ENCODE measurements at regions not wholly inside any gene's neighbourhood (a gene's known extent, or its start where the extent isn't known, plus 50 kb on each side); places are given as distances from the start of the nearest gene placed in this dataset.
"Not testable (repeated sequence)": the region's sequence is repeated elsewhere in the genome, so short reads cannot be mapped to it uniquely, and the experiment has no call there.

DNA sequence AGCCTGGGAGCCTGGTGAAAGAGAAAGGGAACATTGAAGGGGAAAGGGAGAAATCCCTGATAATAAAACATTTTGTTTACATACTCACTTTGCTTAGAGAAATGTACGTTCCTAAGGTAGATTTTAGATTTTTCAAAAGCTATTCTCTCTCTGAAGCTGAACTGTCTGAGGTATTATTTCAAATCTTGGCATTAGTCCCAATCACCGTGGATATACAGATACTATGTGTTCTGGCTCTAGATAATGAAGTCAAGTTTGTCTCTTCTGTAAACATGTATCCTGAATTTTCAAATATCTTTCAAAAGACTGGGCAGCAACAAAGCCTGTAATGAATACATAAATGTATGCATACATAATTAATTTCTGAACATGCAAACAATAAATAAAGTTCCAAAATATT, 1104.2 kb upstream of the FAM98A start:
- H3K36me3 ChIP-seq (ENCODE audit: control insufficient read depth, insufficient read depth, low read length), result no peaks in the 10 kb centered on the region
- no peak for DNase-seq (ENCODE audit: low read depth, low spot score)
- no peak overlapping the region for H3K4me3 ChIP-seq (ENCODE audit: low read length)
- no peak overlapping the region for H3K27ac ChIP-seq (ENCODE audit: low read length)
- WGBS (ENCODE audit: insufficient coverage, insufficient read length), result no CpG with 5 or more reads among the region's 2 CpGs
- H3K4me1 ChIP-seq (ENCODE audit: control insufficient read depth, insufficient read depth, low read length), result no peaks in the 10 kb centered on the region
- no peaks in the 10 kb centered on the region for H3K27me3 ChIP-seq (ENCODE audit: control insufficient read depth, insufficient read depth, low read length)
- H3K9me3 ChIP-seq (ENCODE audit: control insufficient read depth, insufficient read depth, low read length), result no peaks in the 10 kb centered on the region

DNA sequence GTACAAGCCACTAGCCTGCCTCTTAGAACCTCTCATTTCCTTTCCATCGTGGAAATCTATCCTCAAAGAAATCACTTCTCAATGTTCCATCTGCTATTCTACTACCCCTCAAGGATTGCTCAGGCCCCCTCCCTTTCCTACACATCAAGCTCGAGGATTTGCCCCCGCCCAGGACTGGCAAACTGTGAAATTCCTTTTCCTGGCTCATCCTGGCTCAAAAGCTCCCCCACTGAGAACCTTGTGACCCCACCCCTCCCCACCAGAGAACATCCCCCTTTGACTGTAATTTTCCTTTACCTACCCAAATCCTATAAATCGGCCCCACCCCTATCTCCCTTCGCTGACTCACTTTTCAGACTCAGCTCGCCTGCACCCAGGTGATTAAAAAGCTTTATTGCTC, 1103.3 kb upstream of the FAM98A start:
- not testable (repeated sequence) for H3K4me1 ChIP-seq (ENCODE audit: control insufficient read depth, insufficient read depth, low read length); H3K4me3 ChIP-seq (ENCODE audit: low read length); H3K9me3 ChIP-seq (ENCODE audit: control insufficient read depth, insufficient read depth, low read length); DNase-seq (ENCODE audit: low read depth, low spot score); H3K27me3 ChIP-seq (ENCODE audit: control insufficient read depth, insufficient read depth, low read length); H3K36me3 ChIP-seq (ENCODE audit: control insufficient read depth, insufficient read depth, low read length); H3K27ac ChIP-seq (ENCODE audit: low read length)
- WGBS (ENCODE audit: insufficient coverage, insufficient read length), result no CpG with 5 or more reads among the region's 6 CpGs

DNA sequence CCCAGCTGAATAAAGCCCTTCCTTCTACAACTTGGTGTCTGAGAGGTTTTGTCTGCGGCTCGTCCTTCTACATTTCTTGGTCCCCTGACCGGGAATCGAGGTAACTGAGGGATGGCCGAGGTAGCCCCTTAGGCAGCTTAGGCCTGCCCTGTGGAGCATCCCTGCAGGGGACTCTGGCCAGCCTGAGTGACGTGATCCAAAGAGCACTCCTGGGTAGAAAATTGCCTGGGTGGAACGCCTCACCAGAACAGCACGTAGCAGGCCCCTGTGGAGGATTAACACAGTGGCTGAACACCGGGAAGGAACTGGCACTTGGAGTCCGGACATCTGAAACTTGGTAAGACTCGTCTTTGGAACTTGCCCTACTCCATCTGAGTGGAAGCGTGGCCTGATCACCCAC, 1078.5 kb upstream of the FAM98A start:
- H3K4me3 ChIP-seq (ENCODE audit: low read length); H3K36me3 ChIP-seq (ENCODE audit: control insufficient read depth, insufficient read depth, low read length); H3K9me3 ChIP-seq (ENCODE audit: control insufficient read depth, insufficient read depth, low read length); DNase-seq (ENCODE audit: low read depth, low spot score); H3K27me3 ChIP-seq (ENCODE audit: control insufficient read depth, insufficient read depth, low read length); H3K4me1 ChIP-seq (ENCODE audit: control insufficient read depth, insufficient read depth, low read length); H3K27ac ChIP-seq (ENCODE audit: low read length): not testable (repeated sequence)
- no CpG with 5 or more reads among the region's 12 CpGs for WGBS (ENCODE audit: insufficient coverage, insufficient read length)

DNA sequence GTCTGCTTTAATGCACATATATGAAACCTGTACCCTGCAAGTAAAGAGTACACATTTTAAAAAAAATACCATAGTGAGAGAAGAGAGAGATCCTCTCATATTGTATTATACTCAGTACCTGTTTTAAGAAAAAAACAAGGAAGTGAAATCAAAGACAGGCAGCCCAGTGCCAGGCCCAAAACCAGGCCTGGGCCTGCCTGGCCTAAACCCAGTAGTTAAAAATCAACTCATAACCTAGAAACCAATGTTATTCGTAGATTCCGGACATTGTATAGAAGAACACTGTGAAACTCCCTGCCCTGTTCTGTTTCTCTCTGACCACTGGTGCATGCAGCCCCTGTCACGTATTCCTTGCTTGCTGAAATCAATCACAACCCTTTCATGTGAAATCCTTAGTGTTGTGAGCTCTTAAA, 1078.0 kb upstream of the FAM98A start:
- not testable (repeated sequence) for H3K4me1 ChIP-seq (ENCODE audit: control insufficient read depth, insufficient read depth, low read length); DNase-seq (ENCODE audit: low read depth, low spot score)

DNA sequence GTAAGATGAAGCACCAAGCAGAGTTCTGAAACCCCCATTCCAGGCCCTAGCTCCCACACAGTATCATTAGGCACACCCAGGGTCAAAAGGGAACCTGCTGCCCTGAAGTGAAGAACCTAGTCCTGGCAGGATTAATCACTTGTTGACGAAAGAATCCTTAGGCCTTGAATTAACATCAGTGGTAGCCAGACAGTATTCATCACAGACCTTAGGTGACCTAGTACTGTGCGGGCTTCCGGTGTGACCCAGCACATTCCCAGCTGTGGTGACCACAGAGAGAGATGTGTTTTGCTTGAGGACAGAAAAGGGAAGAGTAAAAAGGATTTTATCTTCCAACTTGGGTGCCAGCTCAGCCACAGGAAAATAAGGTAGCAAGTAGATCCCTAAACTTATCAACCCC, 1071.4 kb upstream of the FAM98A start:
- Histone ChIP-seq H3K36me3 (ENCODE audit: control insufficient read depth, insufficient read depth, low read length) (no peaks in the 10 kb centered on the region), H3K9me3 (ENCODE audit: control insufficient read depth, insufficient read depth, low read length) (no peaks in the 10 kb centered on the region), H3K27ac (ENCODE audit: low read length) (no peak overlapping the region), H3K4me1 (ENCODE audit: control insufficient read depth, insufficient read depth, low read length) (no peaks in the 10 kb centered on the region), H3K4me3 (ENCODE audit: low read length) (no peak overlapping the region), H3K27me3 (ENCODE audit: control insufficient read depth, insufficient read depth, low read length) (no peaks in the 10 kb centered on the region)
- no CpG with 5 or more reads among the region's 3 CpGs for WGBS (ENCODE audit: insufficient coverage, insufficient read length)
- DNase-seq (ENCODE audit: low read depth, low spot score), result no peak

More for the DNA sequence above, 1078.0 kb upstream of the FAM98A start:
- H3K36me3 ChIP-seq (ENCODE audit: control insufficient read depth, insufficient read depth, low read length); H3K9me3 ChIP-seq (ENCODE audit: control insufficient read depth, insufficient read depth, low read length); H3K27ac ChIP-seq (ENCODE audit: low read length); H3K27me3 ChIP-seq (ENCODE audit: control insufficient read depth, insufficient read depth, low read length); H3K4me3 ChIP-seq (ENCODE audit: low read length): not testable (repeated sequence)
- no CpG with 5 or more reads among the region's 3 CpGs for WGBS (ENCODE audit: insufficient coverage, insufficient read length)

DNA sequence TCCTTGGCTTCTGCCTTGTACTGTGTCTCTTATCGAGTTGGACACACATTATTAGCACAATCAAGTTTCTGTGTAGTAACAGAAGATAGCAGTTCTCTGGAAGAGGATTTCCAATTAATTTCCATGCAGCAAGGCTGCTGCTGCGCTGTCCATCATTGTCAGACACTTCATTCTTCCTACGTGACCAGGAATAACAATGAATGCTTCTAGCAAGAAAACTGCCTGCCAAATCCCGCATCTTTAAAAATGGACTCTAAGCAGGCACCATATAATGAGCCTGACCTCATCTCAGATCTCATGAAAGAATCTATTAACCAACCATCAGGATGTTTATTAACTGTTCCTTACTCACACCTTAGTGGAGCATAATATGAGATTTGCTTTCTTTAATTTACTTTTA, 1067.7 kb upstream of the FAM98A start:
- no peak overlapping the region for H3K4me3 ChIP-seq (ENCODE audit: low read length)
- no peaks in the 10 kb centered on the region for H3K27me3 ChIP-seq (ENCODE audit: control insufficient read depth, insufficient read depth, low read length)
- no peaks in the 10 kb centered on the region for H3K36me3 ChIP-seq (ENCODE audit: control insufficient read depth, insufficient read depth, low read length)
- no peak overlapping the region for H3K27ac ChIP-seq (ENCODE audit: low read length)
- WGBS (ENCODE audit: insufficient coverage, insufficient read length), result no CpG with 5 or more reads among the region's 4 CpGs
- DNase-seq (ENCODE audit: low read depth, low spot score), result no peak
- no peaks in the 10 kb centered on the region for H3K9me3 ChIP-seq (ENCODE audit: control insufficient read depth, insufficient read depth, low read length)
- H3K4me1 ChIP-seq (ENCODE audit: control insufficient read depth, insufficient read depth, low read length), result no peaks in the 10 kb centered on the region

DNA sequence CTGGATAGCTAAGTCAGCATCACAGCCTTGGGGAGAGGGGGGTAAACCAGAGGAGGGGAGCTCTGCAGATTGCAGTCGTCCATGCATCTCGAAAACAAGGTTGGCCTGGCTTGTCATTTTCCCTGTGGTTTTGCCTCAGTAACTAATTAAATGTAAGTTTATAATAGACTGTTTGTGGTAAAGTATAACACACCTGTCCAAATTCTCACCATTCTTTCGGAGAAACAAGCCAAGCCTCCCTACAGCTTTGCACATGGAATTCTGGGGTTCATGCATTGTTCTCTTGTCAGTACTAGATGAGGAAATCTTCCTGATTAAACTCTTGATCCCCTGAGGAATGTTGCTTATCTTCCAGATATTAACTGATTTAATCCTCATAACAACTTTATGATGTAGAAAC, 1065.2 kb upstream of the FAM98A start:
- H3K9me3 ChIP-seq (ENCODE audit: control insufficient read depth, insufficient read depth, low read length), result no peaks in the 10 kb centered on the region
- no peak for DNase-seq (ENCODE audit: low read depth, low spot score)
- no peaks in the 10 kb centered on the region for H3K27me3 ChIP-seq (ENCODE audit: control insufficient read depth, insufficient read depth, low read length)
- no peak overlapping the region for H3K27ac ChIP-seq (ENCODE audit: low read length)
- no CpG with 5 or more reads among the region's 3 CpGs for WGBS (ENCODE audit: insufficient coverage, insufficient read length)
- no peaks in the 10 kb centered on the region for H3K36me3 ChIP-seq (ENCODE audit: control insufficient read depth, insufficient read depth, low read length)
- H3K4me1 ChIP-seq (ENCODE audit: control insufficient read depth, insufficient read depth, low read length), result no peaks in the 10 kb centered on the region
- H3K4me3 ChIP-seq (ENCODE audit: low read length), result no peak overlapping the region

DNA sequence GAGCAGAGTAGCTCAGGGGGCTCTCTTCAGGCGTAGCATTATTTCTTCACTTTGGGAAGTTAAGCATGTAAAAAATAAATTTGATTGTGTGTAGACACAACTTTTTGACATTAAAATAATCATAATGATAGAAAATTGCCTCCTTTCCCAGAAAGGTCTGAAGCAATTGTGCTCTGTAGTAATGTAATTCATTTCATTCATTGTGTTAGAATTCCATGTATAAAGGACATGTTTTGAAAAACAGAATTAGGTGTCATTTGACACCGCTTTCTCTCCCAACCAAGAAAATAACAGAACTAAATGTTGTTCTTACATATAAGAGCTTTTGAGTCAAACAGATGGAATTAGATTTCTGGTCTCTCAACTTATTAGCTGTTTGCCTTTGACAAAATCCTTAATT, 1064.2 kb upstream of the FAM98A start:
- Histone ChIP-seq H3K27ac (ENCODE audit: low read length) (no peak overlapping the region), H3K36me3 (ENCODE audit: control insufficient read depth, insufficient read depth, low read length) (no peaks in the 10 kb centered on the region), H3K4me1 (ENCODE audit: control insufficient read depth, insufficient read depth, low read length) (no peaks in the 10 kb centered on the region), H3K9me3 (ENCODE audit: control insufficient read depth, insufficient read depth, low read length) (no peaks in the 10 kb centered on the region), H3K27me3 (ENCODE audit: control insufficient read depth, insufficient read depth, low read length) (no peaks in the 10 kb centered on the region), H3K4me3 (ENCODE audit: low read length) (no peak overlapping the region)
- no peak for DNase-seq (ENCODE audit: low read depth, low spot score)
- no CpG with 5 or more reads among the region's 2 CpGs for WGBS (ENCODE audit: insufficient coverage, insufficient read length)

DNA sequence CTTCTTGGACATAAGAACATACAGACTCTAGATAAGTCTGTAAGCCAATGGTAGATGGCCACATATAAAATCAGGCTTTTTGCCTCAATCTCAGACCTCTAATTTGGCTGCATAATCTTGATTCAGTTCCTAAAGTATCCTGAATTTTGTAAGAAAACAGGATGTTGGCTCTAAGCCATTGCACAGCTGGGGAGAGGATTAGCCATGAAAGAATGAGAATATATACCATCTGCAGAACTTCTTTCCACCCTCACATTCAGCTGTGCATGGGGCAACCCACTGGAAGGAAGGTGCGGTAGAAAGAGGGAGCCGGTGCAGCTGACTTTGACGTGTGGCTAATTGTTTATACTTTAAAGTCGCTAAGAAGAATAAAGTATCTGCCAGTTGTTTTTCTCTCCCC, 1061.6 kb upstream of the FAM98A start:
- Histone ChIP-seq H3K27ac (ENCODE audit: low read length) (no peak overlapping the region), H3K4me1 (ENCODE audit: control insufficient read depth, insufficient read depth, low read length) (no peaks in the 10 kb centered on the region), H3K4me3 (ENCODE audit: low read length) (no peak overlapping the region), H3K9me3 (ENCODE audit: control insufficient read depth, insufficient read depth, low read length) (no peaks in the 10 kb centered on the region), H3K27me3 (ENCODE audit: control insufficient read depth, insufficient read depth, low read length) (no peaks in the 10 kb centered on the region), H3K36me3 (ENCODE audit: control insufficient read depth, insufficient read depth, low read length) (no peaks in the 10 kb centered on the region)
- no peak for DNase-seq (ENCODE audit: low read depth, low spot score)
- WGBS (ENCODE audit: insufficient coverage, insufficient read length), result no CpG with 5 or more reads among the region's 4 CpGs

DNA sequence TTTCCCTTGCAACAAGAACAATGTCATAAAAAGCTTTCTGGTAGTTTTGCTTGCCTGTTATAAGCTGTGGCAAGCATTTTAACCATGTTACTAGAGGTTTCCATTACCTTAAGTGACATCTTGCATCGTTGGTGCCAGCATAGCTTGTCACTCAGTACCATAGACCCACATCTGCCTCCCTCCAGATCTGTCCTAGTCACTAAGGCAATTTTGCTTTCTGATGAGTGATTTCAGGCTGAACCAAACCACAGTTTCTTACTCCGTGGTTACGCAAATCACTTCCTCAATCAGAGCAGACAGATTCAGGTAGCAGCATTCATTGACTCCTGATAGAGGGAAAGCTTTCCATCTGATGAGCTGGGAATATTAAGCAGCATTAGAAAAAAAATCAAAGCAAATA, 1057.5 kb upstream of the FAM98A start:
- Histone ChIP-seq H3K4me1 (ENCODE audit: control insufficient read depth, insufficient read depth, low read length) (no peaks in the 10 kb centered on the region), H3K27me3 (ENCODE audit: control insufficient read depth, insufficient read depth, low read length) (no peaks in the 10 kb centered on the region), H3K36me3 (ENCODE audit: control insufficient read depth, insufficient read depth, low read length) (no peaks in the 10 kb centered on the region), H3K9me3 (ENCODE audit: control insufficient read depth, insufficient read depth, low read length) (no peaks in the 10 kb centered on the region), H3K27ac (ENCODE audit: low read length) (no peak overlapping the region), H3K4me3 (ENCODE audit: low read length) (no peak overlapping the region)
- no peak for DNase-seq (ENCODE audit: low read depth, low spot score)
- no CpG with 5 or more reads among the region's 3 CpGs for WGBS (ENCODE audit: insufficient coverage, insufficient read length)

DNA sequence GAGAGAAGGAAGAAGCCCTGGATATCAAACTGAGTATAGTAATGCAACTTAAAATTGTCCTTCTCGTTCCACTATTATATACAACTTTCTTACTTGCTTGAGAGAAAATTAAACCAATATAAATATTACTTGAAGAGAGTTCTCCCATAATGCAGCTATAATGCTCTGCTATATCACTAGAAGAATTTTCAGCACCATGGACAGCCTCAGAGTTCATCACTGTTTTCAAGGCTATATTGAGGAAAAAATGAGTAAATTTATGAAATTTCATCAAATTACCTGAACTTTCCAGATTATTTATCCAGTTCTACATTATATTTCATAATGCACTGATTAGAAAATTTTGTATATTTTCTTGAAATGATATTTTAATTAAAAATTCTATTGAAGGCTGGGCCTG, 1053.5 kb upstream of the FAM98A start:
- Histone ChIP-seq H3K27me3 (ENCODE audit: control insufficient read depth, insufficient read depth, low read length) (no peaks in the 10 kb centered on the region), H3K9me3 (ENCODE audit: control insufficient read depth, insufficient read depth, low read length) (no peaks in the 10 kb centered on the region), H3K27ac (ENCODE audit: low read length) (no peak overlapping the region), H3K4me3 (ENCODE audit: low read length) (no peak overlapping the region), H3K4me1 (ENCODE audit: control insufficient read depth, insufficient read depth, low read length) (no peaks in the 10 kb centered on the region), H3K36me3 (ENCODE audit: control insufficient read depth, insufficient read depth, low read length) (no peaks in the 10 kb centered on the region)
- no peak for DNase-seq (ENCODE audit: low read depth, low spot score)
- no CpG with 5 or more reads among the region's 1 CpG for WGBS (ENCODE audit: insufficient coverage, insufficient read length)

Measured in iPS DF 6.9 (cell line).